ENCODE measurements at regions not wholly inside any gene's neighbourhood (a gene's known extent, or its start where the extent isn't known, plus 50 kb on each side); places are given as distances from the start of the nearest gene placed in this dataset.

DNA sequence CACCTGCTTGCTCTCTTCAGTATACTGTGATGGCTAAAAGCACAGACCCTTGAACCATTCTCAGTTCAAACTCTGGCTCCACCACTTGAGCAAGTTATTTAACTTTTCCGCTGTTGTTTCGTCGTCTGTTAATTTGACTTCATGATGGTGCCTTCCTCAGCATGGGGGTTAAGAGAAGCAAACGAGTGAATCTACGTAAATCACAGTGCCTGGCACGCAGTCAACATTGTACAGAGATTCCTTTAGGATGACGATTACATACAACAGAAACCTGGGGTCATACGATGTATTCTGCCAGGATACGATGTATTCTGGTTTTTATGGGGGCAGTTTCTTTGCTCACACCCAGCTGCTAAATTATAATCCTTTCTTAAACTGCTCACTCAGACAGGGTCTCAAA lies 515.6 kb downstream of the CCDC171 start:
- DNase-seq (no peak), ATAC-seq (no peak)
- H3K36me3 Mint-ChIP-seq (ENCODE audit: insufficient read depth), result no peaks in the 10 kb centered on the region
- H3K4me1 Mint-ChIP-seq (ENCODE audit: low read depth), result no peaks in the 10 kb centered on the region
- no peak overlapping the region for H3K4me3 Mint-ChIP-seq
- H3K9me3 Mint-ChIP-seq, result peaks cover 11% of the 10 kb centered on the region
- no peaks in the 10 kb centered on the region for H3K27me3 Mint-ChIP-seq (ENCODE audit: low read depth)

DNA sequence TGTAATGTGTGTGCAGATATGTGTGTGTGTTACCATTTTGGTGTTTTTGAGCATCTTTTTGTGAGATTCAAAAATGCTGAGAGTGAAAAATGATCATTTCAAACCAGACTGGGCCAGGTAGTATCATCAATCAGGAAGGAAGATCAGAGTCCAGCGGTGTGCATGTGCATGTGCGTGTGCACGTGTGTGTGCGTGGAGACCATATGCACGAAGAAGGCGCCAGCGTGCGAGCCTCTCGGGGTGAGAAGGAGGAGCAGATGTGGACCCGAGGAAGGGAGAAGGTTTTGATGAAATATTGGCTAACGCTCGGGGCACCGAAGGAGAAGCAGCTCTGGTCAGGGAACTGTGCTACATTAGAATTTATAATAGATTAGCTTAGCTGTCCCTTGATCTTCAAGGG lies 516.4 kb downstream of the CCDC171 start:
- H3K9me3 Mint-ChIP-seq, result peaks cover 11% of the 10 kb centered on the region
- no peaks in the 10 kb centered on the region for H3K4me1 Mint-ChIP-seq (ENCODE audit: low read depth)
- H3K36me3 Mint-ChIP-seq (ENCODE audit: insufficient read depth), result no peaks in the 10 kb centered on the region
- ATAC-seq (no peak), DNase-seq (no peak)
- no peak overlapping the region for H3K4me3 Mint-ChIP-seq
- no peaks in the 10 kb centered on the region for H3K27me3 Mint-ChIP-seq (ENCODE audit: low read depth)

DNA sequence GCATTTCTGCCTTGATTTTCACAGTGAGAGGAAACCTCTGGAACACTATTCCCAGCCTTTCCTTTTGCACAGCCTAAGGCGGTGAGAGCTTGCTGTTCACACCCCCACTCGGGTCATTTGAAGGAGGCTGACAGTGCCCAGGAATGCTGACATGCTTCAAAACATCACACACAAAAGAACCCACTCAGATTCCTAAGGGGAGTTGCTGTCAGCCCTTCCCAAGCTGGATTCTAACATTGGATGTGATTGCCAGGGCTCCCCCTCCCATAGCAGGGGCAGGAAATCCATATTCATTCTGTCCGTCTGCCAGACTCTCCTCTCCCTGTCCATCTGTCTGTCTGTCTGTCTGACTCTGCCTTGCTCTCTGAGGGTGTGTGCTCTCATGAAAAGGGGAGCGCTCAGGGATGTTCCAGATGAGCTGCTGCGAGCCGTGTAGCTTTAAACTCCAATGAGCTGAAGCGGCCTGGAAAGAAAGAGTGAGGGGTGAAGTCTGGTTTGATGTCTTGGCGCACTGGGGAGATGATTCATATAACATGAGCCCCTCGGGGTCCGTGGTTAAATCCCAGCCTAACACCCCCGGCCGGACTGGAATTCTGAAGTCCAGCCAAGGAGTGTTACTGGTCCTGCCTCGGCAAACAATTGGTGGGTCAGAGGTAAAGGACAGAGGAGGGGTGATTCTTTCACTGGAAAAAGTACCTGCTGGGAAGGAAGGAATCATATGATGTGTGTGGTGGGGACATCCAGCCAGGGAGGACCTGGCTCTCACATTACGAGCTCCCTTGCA lies 517.0 kb downstream of the CCDC171 start:
- Mint-ChIP-seq H3K27me3 (ENCODE audit: low read depth) (no peaks in the 10 kb centered on the region), H3K4me3 (no peak overlapping the region), H3K36me3 (ENCODE audit: insufficient read depth) (no peaks in the 10 kb centered on the region), H3K4me1 (ENCODE audit: low read depth) (no peaks in the 10 kb centered on the region), H3K9me3 (peaks cover 11% of the 10 kb centered on the region)
- no peak for ATAC-seq
- no peak for DNase-seq

DNA sequence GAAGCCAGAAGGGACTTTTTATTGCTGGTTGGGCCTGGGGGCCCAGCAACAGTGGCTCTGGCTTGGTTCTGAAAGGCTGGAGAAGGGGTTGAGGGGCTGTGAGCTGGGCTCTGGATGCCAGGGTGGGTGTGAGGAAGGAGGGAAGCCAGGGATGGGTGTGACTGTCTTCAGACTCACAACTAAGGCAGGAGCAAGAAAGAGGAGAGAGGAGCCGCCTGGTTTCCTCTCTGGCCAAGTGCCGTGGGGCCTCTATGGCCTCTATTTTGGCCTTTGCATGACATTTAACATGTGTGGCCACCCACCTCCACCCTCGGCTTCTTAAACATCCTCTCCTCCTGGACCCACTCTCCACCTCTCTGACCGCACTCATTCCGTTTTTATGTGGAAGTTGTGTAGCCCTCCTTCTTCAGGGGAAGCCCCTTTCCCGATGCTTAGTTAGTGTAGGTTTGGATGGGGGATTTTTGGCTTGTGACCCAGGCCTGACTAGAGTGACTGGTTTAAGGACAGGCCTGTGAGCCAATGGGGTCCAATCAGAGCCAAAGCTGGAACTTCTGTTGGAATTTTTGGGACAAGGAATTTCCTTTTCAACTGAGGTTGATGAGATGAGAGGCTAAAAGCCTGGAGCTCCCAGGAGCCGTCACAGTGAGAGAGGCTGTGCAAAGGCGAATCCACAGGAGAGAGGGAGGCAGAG lies 517.8 kb downstream of the CCDC171 start:
- Mint-ChIP-seq H3K36me3 (ENCODE audit: insufficient read depth) (no peaks in the 10 kb centered on the region), H3K4me3 (no peak overlapping the region), H3K9me3 (peaks cover 11% of the 10 kb centered on the region), H3K27me3 (ENCODE audit: low read depth) (no peaks in the 10 kb centered on the region), H3K4me1 (ENCODE audit: low read depth) (no peaks in the 10 kb centered on the region)
- DNase-seq (no peak), ATAC-seq (no peak)

DNA sequence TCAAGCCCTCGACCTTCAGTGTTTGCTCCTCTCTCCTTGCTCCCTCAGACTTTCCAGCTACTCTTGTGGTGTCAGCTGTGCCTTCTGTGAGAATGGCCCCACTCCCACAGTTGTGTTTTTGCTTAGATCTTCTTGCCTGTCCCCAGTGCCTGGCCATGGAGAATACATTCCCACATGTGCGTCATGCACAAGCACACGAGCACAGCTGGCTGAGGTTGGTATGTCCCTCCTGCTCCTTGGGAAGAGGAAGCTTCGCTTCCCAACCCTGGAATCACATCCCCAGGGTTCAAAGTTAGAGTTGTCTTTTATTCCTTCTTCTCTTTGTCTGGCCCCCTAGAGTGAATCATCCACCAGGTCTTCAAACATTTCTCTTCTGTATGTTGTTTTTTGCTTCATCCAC lies 518.6 kb downstream of the CCDC171 start:
- H3K4me3 Mint-ChIP-seq, result no peak overlapping the region
- H3K27me3 Mint-ChIP-seq (ENCODE audit: low read depth), result no peaks in the 10 kb centered on the region
- peaks cover 11% of the 10 kb centered on the region for H3K9me3 Mint-ChIP-seq
- no peaks in the 10 kb centered on the region for H3K36me3 Mint-ChIP-seq (ENCODE audit: insufficient read depth)
- ATAC-seq (no peak), DNase-seq (no peak)
- no peaks in the 10 kb centered on the region for H3K4me1 Mint-ChIP-seq (ENCODE audit: low read depth)

DNA sequence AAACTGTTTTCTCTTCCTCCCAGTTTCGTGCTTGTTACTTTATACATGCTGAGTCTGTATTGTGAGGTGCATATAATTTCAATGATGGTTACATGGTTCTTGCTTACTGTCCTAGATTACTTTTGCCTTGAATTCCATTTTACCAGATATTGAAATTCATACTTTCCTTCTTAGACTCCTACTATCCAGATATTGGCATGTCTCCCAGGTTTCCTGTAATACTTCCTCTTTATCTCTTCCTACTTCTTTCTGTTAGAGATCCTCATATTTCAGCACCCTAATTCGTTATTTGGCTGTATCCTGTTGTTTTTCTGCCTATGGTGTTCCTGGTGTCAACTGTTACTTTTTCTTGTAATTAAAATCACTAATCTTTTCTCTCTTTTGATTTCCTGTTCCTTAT lies 522.1 kb downstream of the CCDC171 start:
- Mint-ChIP-seq H3K9me3 (no peaks in the 10 kb centered on the region), H3K4me1 (ENCODE audit: low read depth) (no peaks in the 10 kb centered on the region), H3K36me3 (ENCODE audit: insufficient read depth) (no peaks in the 10 kb centered on the region), H3K27me3 (ENCODE audit: low read depth) (no peaks in the 10 kb centered on the region), H3K4me3 (no peak overlapping the region)
- DNase-seq (no peak), ATAC-seq (no peak)

DNA sequence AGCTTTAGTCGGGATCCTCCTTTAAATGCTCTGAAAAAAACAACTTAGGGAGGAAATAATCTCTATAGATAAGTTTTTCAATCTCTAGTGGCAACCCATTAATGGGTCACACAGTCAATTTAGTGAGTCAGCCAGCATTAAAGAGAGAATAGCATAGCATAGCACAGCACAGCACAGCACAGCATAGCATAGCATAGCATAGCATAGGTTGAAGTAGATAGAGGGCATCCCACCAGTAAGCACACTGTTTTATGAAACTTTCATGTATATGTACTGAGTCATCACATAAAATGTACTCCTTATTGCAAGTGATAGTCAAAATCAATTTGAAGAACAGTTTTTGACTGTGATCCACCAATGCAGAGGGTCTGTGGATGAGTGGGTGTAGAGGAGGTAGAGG lies 522.9 kb downstream of the CCDC171 start:
- H3K4me3 Mint-ChIP-seq, result no peak overlapping the region
- H3K27me3 Mint-ChIP-seq (ENCODE audit: low read depth), result no peaks in the 10 kb centered on the region
- H3K4me1 Mint-ChIP-seq (ENCODE audit: low read depth), result no peaks in the 10 kb centered on the region
- DNase-seq (no peak), ATAC-seq (no peak)
- H3K9me3 Mint-ChIP-seq, result no peaks in the 10 kb centered on the region
- no peaks in the 10 kb centered on the region for H3K36me3 Mint-ChIP-seq (ENCODE audit: insufficient read depth)

DNA sequence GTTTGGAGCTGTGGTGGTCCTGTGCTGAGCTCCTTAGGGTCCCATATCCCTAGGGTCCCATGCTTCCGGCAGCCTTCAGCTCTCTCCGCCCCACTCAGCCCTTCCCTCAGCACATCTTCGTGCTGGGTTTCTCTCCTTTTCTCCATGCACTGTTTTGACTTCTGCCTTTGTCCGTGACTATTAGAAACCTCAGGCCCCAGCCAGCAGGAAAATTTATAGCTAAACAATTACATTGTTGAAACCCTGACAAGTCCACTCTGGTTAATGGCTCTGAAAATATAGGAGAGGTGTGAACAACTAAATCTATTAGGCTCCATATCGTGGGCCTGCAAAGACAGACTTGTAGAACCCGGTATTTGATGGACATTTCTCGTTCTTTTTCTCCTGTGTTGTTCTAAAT lies 523.7 kb downstream of the CCDC171 start:
- H3K4me1 Mint-ChIP-seq (ENCODE audit: low read depth), result no peaks in the 10 kb centered on the region
- no peaks in the 10 kb centered on the region for H3K9me3 Mint-ChIP-seq
- ATAC-seq (no peak), DNase-seq (no peak)
- H3K4me3 Mint-ChIP-seq, result no peak overlapping the region
- H3K36me3 Mint-ChIP-seq (ENCODE audit: insufficient read depth), result no peaks in the 10 kb centered on the region
- H3K27me3 Mint-ChIP-seq (ENCODE audit: low read depth), result no peaks in the 10 kb centered on the region

DNA sequence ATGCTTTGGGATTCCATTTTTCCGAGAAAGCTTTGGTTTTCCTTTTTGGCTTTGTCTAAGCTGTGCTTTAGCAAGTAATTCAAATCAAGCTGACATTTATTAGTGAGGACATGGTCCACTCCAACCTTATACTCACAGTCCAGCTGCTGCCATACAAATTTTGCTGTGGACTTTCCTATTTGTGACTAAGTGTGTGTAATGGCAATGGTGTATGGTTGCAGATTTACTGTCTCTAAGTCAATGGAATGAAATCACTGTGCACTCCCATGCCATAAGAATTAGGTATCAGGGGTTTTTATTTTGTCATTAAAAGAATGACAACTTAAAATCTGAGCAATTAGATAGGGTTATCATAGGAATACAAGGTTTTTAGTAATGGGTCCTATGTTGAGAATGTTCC lies 530.0 kb downstream of the CCDC171 start:
- H3K4me3 Mint-ChIP-seq, result no peak overlapping the region
- H3K36me3 Mint-ChIP-seq (ENCODE audit: insufficient read depth), result no peaks in the 10 kb centered on the region
- H3K9me3 Mint-ChIP-seq, result peaks cover 8% of the 10 kb centered on the region
- no peaks in the 10 kb centered on the region for H3K4me1 Mint-ChIP-seq (ENCODE audit: low read depth)
- DNase-seq (no peak), ATAC-seq (no peak)
- H3K27me3 Mint-ChIP-seq (ENCODE audit: low read depth), result no peaks in the 10 kb centered on the region

DNA sequence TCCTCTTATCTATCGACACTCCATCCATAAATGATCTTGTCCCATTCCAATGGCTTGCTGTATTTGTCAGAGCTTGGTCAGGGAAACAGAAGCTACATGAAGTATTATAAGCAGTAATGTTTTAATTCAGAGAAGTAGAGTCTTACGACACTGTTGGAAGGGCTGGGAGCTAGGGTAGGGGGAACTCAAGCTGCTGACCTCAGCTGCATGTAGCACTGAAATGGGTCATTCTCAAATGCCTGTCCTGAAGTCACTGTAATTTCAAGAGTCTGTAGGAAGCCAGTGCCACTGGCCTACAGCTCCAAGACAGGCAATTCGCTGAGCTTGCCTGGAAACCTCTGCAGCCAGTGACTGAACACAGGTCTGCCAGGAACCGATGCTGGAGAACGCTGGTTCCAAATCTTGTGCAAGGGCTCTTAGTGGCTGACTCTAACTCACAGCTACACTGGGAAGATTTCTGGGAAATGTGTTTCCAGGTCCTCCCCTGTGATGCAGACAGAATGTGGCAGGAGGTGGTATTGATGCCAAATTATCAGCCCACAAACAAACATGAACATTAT lies 532.4 kb downstream of the CCDC171 start:
- DNase-seq (no peak), ATAC-seq (no peak)
- no peak overlapping the region for H3K4me3 Mint-ChIP-seq
- H3K9me3 Mint-ChIP-seq, result peaks cover 8% of the 10 kb centered on the region
- no peaks in the 10 kb centered on the region for H3K36me3 Mint-ChIP-seq (ENCODE audit: insufficient read depth)
- no peaks in the 10 kb centered on the region for H3K27me3 Mint-ChIP-seq (ENCODE audit: low read depth)
- H3K4me1 Mint-ChIP-seq (ENCODE audit: low read depth), result no peaks in the 10 kb centered on the region

DNA sequence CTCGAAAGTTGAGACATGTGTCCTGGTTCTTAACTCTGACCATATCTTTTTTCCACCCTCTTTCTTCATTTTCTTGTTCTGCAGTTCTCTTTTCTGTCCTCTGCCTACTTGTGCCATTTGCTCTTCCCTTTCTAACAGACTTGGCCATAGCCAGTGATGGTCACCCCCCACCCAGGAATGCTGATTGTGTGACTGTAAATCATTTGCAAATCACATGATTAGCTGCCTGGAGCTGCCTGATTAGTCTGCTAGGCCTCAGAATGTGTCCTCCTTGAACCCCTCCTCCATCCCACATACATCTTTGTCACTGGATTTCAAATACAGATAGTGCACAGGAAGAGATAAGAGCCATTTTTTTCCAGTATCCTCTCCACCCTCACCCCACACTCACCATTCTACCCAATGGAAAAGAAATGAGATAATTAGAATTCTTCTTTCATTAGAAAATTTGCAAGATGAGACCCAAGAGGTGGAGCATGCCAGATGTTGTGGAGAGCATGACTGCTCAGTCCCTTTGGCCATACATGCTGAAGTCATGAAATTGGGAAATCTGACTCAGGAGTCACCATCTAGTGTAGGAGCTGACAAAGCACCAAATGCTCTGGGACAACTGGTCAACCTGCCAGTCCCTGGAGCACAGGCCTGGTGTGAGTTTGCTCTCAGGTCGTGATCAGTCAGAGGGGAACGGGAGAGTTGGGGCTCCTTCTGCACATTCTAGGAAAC lies 538.2 kb downstream of the CCDC171 start:
- ATAC-seq, result no peak

DNA sequence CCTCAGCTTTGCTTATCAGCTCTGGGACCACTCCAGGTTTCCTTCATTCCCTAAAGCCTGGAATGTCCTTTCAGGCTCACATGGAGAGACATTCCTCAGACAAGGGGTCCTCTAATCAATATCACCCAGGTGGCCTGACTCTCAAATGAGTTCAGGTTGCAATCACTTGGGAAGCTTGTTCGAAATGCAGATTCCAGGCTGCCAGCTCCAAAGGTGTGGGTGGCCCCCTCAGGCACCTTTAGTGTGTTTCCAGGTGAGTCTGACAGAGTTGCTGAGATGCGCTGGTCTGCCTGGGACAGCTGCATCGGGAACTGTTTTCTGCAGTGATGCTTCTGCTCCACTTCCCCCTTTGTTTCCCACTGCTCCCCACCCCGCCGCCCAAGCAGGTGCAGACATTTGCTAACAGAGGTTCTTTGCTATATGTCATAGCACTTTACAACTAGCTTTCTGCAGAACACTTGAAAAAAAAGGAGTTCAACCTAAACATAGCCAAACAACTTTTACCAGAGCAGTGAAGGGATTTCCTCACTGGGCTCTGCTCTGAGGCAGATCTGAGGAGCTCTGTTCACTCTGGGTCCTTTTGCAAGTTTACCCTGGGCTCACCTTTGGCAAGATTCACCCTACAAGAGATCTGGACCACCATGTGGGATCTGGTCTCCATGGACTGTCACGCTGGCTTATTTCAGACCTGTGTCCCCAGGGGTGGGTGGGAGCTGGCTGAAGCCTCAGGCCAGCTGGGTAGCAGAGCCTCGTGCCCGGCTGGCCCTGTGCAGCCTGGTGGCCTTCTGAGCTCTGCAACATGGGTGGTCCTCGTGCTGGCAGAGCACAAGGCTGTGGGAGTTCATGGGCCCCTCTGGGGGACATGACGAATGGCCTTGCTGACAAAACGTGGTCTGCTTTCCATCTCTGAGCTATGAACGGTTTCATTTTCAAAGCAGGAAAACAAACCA lies 539.6 kb downstream of the CCDC171 start:
- Mint-ChIP-seq H3K36me3 (ENCODE audit: insufficient read depth) (no peaks in the 10 kb centered on the region), H3K4me1 (ENCODE audit: low read depth) (no peaks in the 10 kb centered on the region), H3K27me3 (ENCODE audit: low read depth) (no peaks in the 10 kb centered on the region), H3K9me3 (peaks cover 3% of the 10 kb centered on the region), H3K4me3 (no peak overlapping the region)
- DNase-seq (no peak), ATAC-seq (no peak)

More for the DNA sequence above, 538.2 kb downstream of the CCDC171 start:
- H3K4me3 Mint-ChIP-seq, result no peak overlapping the region
- H3K36me3 Mint-ChIP-seq (ENCODE audit: insufficient read depth), result no peaks in the 10 kb centered on the region
- H3K27me3 Mint-ChIP-seq (ENCODE audit: low read depth), result no peaks in the 10 kb centered on the region
- H3K9me3 Mint-ChIP-seq, result peaks cover 8% of the 10 kb centered on the region
- no peaks in the 10 kb centered on the region for H3K4me1 Mint-ChIP-seq (ENCODE audit: low read depth)
- DNase-seq, result no peak

DNA sequence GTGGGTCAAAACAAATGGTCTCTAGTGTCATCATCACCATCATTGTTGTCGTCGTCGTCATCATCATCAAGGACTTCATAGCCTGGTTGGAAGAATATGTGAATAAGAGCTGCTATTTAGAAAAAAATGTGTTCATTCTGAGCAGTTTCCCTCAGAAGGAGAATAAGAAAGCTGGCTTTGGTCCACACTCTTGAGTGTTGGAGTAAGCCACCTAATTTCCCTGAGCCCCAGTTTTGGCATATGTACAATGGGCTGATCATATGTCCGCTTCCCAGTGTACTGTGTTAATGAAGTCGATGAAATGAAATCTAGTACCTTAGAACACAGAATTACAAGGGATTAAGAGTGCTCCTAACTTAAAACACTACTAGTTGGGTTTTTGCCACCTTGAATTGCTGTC lies 545.5 kb downstream of the CCDC171 start:
- Mint-ChIP-seq H3K4me1 (ENCODE audit: low read depth) (no peaks in the 10 kb centered on the region), H3K4me3 (no peak overlapping the region), H3K27me3 (ENCODE audit: low read depth) (no peaks in the 10 kb centered on the region), H3K36me3 (ENCODE audit: insufficient read depth) (no peaks in the 10 kb centered on the region), H3K9me3 (no peaks in the 10 kb centered on the region)
- ATAC-seq (no peak), DNase-seq (no peak)

Data from activated T-cell treated with anti-CD3 and anti-CD28 coated beads, Interleukin-2, amount 50 U/mL, for 4 hours (primary cell).